ENCODE measurements at regions not wholly inside any gene's neighbourhood (a gene's known extent, or its start where the extent isn't known, plus 50 kb on each side); places are given as distances from the start of the nearest gene placed in this dataset.

GRCh38 chr6:134642279-134642678 is 307.6 kb downstream of the ALDH8A1 start:
- in situ Hi-C loops (cut with MboI; ENCODE audit: low sequenced_read_pairs), result no loop called here

GRCh38 chr6:134640975-134641429 is 308.9 kb downstream of the ALDH8A1 start:
- in situ Hi-C loops (cut with MboI; ENCODE audit: low sequenced_read_pairs), result no loop called here

GRCh38 chr6:134640229-134640628 is 309.7 kb downstream of the ALDH8A1 start:
- in situ Hi-C loops (cut with MboI; ENCODE audit: low sequenced_read_pairs), result no loop called here

GRCh38 chr6:134637847-134638437 is 312.0 kb downstream of the ALDH8A1 start:
- in situ Hi-C loops (cut with MboI; ENCODE audit: low sequenced_read_pairs), result loop anchor here (10.0 kb wide), 1 partner anchor 453 kb away; no protein-coding TSS in a partner anchor

- in situ Hi-C loops (cut with MboI; ENCODE audit: low sequenced_read_pairs), result loop anchor here (10.0 kb wide), 1 partner anchor 452 kb away; no protein-coding TSS in a partner anchor
Observed at GRCh38 chr6:134637282-134637681, 312.6 kb downstream of the ALDH8A1 start.

- in situ Hi-C loops (cut with MboI; ENCODE audit: low sequenced_read_pairs), result loop anchor here (10.0 kb wide), 1 partner anchor 451 kb away; no protein-coding TSS in a partner anchor
Observed at GRCh38 chr6:134636186-134636799, 313.6 kb downstream of the ALDH8A1 start.

- in situ Hi-C loops (cut with MboI; ENCODE audit: low sequenced_read_pairs), result loop anchor here (10.0 kb wide), 1 partner anchor 450 kb away; no protein-coding TSS in a partner anchor
Observed at GRCh38 chr6:134634966-134635365, 314.9 kb downstream of the ALDH8A1 start.

GRCh38 chr6:134634466-134634865 is 315.4 kb downstream of the ALDH8A1 start:
- in situ Hi-C loops (cut with MboI; ENCODE audit: low sequenced_read_pairs), result loop anchor here (10.0 kb wide), 1 partner anchor 450 kb away; no protein-coding TSS in a partner anchor

- in situ Hi-C loops (cut with MboI; ENCODE audit: low sequenced_read_pairs), result loop anchor here (10.0 kb wide), 1 partner anchor 448 kb away; no protein-coding TSS in a partner anchor
Observed at GRCh38 chr6:134632982-134633940, 315.3 kb upstream of the SGK1 start.

GRCh38 chr6:134632024-134632423 is 314.1 kb upstream of the SGK1 start:
- in situ Hi-C loops (cut with MboI; ENCODE audit: low sequenced_read_pairs), result loop anchor here (10.0 kb wide), 1 partner anchor 447 kb away; no protein-coding TSS in a partner anchor

- in situ Hi-C loops (cut with MboI; ENCODE audit: low sequenced_read_pairs), result loop anchor here (10.0 kb wide), 1 partner anchor 447 kb away; no protein-coding TSS in a partner anchor
Observed at GRCh38 chr6:134631398-134631924, 313.5 kb upstream of the SGK1 start.

GRCh38 chr6:134630508-134631121 is 312.7 kb upstream of the SGK1 start:
- in situ Hi-C loops (cut with MboI; ENCODE audit: low sequenced_read_pairs), result loop anchor here (10.0 kb wide), 1 partner anchor 446 kb away; no protein-coding TSS in a partner anchor

- in situ Hi-C loops (cut with MboI; ENCODE audit: low sequenced_read_pairs), result no loop called here
Observed at GRCh38 chr6:134628154-134628553, 310.2 kb upstream of the SGK1 start.

- in situ Hi-C loops (cut with MboI; ENCODE audit: low sequenced_read_pairs), result no loop called here
Observed at GRCh38 chr6:134627707-134628106, 309.8 kb upstream of the SGK1 start.

GRCh38 chr6:134626589-134626988 is 308.7 kb upstream of the SGK1 start:
- in situ Hi-C loops (cut with MboI; ENCODE audit: low sequenced_read_pairs), result no loop called here

GRCh38 chr6:134626086-134626485 is 308.2 kb upstream of the SGK1 start:
- in situ Hi-C loops (cut with MboI; ENCODE audit: low sequenced_read_pairs), result no loop called here

GRCh38 chr6:134624781-134625180 is 306.9 kb upstream of the SGK1 start:
- in situ Hi-C loops (cut with MboI; ENCODE audit: low sequenced_read_pairs), result no loop called here

GRCh38 chr6:134623401-134623800 is 305.5 kb upstream of the SGK1 start:
- in situ Hi-C loops (cut with MboI; ENCODE audit: low sequenced_read_pairs), result no loop called here

- in situ Hi-C loops (cut with MboI; ENCODE audit: low sequenced_read_pairs), result no loop called here
Observed at GRCh38 chr6:134622382-134623173, 304.7 kb upstream of the SGK1 start.

Data from HL-60/S4 (cell line).